HuH-7.5 (cell line): ENCODE measurements at regions not wholly inside any gene's neighbourhood (a gene's known extent, or its start where the extent isn't known, plus 50 kb on each side); places are given as distances from the start of the nearest gene placed in this dataset.
A peak's percentile ranks its signal among the peaks of the same experiment; 100 is the strongest.
"Not testable (repeated sequence)": the region's sequence is repeated elsewhere in the genome, so short reads cannot be mapped to it uniquely, and the experiment has no call there.

ENCODE experiments used
- DNase-seq: peaks from one replicate; pipeline ENCODE4 v3.0.0; 2011; ENCODE audit warnings: low spot score

DNA sequence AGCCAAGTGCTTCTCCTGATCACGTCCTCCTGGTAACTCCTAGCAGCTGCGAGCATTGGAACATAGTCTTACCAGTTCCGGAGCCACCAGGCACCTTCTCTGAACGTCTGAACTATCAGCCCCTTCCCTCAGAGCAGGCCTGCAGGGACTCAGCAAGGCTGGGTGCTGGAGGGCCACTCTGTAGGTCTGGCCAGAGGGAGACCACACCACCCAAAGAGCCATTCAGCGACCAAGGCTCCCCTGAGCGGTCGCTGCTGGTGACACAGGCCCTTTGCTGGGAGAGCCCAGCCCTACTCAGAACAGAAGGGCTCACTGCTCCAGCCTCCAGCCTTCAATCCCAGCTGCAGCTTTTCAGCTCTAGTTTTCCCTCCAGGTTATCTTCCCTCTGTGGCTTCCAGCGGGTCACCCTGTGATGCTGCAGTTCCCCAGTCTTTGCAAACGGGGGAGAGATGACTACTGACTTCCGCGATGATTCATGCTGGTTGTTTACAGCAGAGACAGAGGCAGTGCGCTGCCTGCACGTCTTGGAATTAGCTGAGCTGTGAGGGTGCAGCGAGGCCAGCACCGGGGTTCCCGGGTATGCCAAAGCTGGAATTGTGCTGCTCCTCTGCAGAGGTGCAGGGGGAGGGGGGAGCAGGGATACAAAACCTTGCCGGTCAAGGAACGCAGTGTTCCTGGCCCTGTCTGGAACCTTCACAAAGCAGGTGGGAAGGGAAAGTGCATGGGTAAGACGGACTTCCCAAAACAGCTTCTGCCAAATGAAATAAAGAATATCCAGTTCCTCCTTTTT lies 161.4 kb downstream of the LY86 start:
- DNase-seq = peak; percentile 35

DNA sequence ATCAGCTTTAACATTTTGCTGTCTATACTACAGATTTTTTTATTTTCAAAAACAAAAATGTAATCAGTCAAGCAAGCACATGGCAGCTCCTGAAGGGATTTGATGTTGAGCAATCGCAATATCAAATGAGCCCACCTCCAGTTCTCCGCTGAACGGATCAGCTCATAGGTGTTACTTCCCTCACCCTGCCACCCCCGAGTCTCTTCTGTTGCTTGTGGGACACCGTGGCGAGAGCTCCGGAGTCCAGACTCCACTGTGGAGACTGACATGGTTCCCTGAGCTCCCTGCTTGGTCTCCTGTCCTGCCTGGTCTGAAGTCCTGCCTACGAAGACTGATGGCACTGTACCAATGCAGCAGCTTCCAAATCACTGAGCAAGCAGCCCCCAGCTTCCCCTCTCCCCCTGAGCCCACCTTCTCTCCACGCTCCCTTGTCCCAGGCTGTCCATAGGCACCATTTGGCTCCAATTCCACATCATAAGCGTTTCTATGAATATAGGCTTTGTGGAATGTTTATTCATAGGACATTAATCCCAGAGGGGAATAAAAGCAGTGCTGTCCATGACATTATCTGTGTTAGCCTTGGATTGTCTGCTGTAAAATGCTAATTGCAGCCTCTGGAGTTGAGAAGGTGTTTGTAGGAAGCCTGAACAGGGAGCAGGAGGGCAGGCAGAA lies 162.2 kb downstream of the LY86 start:
- DNase-seq = no peak

DNA sequence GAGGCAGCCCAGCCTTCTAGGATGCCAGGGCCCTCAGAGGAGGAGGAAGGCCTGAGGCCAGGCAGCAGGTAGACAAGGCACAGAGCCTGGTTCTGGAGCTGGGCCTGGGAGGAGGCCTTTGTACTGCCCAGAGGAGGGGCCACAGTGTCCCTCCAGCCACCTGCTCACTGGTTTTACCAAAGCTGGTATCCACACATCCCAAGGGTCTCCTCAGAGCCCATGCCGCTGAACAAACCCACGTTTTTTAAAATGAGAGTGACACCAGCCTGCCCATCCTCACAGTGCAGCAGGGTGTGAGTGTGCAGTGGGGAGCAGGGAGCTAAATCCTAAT lies 162.7 kb downstream of the LY86 start:
- no peak for DNase-seq

- no peak for DNase-seq
Observed at GRCh38 chr6:6751619-6752023, 163.1 kb downstream of the LY86 start.

DNA sequence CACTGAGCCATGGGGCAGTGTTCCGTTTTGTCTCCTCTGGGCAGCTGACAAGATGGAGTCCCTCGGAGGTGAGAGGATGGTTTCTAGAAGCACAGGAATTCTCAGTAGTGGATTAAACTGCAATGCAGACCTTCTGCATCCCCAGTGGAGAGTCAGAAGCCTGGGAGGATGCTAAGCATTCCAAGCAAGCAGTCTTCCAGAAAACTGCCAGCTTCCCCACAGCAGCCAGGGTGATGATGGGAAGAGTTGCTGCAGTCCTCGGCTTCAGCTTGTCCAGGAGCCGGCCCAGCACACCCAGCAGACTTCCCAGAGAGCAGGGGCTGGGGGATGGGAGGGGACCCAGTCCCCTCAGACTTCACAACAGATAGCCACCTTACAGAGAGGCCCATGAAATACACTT lies 163.6 kb downstream of the LY86 start:
- no peak for DNase-seq

GRCh38 chr6:6753301-6753700 lies 164.8 kb downstream of the LY86 start:
- no peak for DNase-seq

DNA sequence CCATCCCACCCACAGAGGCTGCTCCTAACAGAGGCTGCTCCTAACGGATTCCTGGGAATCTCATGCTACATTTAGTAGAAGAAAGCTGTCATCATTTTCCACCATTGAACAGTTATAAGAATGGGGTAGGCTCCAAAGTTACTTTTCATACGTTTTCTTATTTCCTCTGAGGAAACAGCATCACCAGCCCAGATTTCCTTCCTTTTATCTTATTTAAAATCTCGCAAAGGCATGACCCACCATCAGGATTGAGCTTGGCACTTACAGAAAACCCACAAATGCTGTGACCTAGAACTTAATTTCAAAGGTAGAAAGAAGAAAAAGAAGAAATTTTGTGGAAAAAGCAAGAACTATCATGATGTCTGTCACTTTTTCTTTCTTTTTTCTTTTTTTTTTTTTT lies 168.0 kb downstream of the LY86 start:
- no peak for DNase-seq

DNA sequence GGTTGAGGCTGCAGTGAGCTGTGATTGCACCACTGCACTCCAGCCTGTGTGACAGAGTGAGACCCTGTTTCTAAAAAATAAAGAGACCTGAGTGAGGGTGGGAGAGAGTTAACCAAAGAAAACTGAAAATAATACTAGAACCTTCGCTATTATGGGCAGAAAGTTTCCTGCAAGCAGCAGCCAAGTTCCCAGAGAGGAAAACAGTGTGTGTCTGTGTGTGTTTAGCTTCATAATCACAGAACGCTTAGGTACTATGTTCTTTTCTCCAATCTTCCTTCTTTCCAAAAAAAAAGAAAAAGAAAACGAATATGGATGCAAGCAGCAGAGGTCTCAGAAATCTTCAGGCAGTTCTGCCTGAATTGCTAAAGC lies 170.0 kb downstream of the LY86 start:
- no peak for DNase-seq

DNA sequence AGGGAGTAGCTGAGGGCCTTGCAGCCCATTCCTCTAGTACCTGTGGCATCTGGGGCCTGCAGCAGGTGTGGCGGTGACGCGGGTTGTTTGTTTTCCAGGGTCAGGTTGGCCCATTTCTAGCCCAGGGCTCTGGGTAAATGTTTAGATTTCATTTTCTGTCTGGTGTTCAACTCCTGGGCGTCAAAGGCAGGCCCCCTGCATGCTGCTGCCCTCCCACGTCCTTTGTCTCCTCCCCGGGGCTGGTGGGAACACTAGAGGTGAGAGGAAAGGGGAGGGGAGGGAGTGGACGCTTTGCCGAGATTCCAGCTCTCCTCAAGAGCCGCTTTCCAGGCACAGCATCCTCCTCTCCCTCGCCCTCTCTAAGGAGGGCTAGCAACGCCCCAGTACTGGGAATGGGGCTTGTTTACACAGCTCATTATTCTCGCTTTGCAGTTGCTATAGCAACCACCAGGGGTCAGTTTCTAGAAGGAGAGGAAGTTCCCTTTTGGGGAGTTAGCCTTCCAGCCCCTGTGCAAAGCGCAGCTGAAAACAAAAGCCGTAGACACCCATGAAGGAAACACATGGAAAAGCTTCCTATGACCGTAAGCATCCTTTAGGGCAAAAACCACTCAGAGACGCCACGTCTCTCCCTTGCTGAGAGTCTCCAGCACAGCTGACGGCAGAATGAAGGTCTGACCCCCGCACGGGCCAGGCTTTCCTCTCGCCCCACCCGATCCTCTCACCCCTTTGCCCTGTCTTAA lies 170.6 kb downstream of the LY86 start:
- peak; percentile 50 for DNase-seq

GRCh38 chr6:6760002-6760401 lies 171.5 kb downstream of the LY86 start:
- no peak for DNase-seq

GRCh38 chr6:6762566-6762965 lies 174.0 kb downstream of the LY86 start:
- not testable (repeated sequence) for DNase-seq

DNA sequence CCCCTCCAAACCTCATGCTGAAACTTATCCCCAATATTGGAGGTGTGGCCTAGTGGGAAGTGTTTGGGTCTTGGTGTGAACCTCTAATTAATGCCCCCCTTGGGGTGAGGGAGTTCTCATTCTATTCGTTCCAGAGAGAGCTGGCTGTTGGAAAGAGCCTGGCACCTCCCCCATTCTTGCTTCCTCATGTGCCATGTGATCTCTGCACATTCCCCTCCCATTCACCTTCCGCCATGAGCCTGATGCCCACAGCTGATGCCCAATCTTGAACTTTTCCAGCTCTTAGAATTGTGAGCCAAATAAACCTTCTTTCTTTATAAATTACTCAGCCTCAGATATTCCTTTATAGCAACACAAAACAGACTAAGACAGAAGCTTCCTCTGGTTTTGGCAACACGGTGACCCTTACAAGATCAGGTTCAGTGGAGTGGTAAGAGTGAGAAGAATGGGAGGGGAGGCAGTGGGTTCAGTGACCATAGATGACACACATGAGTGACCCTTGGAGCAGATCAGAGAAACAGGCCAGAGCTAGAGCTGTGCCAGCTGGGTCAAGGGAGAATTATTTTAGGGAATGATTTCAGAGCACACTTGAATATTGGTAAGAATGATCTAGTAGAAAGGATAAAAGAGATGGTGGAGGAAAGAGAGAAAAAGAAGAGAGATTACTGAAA lies 176.4 kb downstream of the LY86 start:
- no peak for DNase-seq

GRCh38 chr6:6766230-6766905 lies 177.8 kb downstream of the LY86 start:
- DNase-seq = no peak

DNA sequence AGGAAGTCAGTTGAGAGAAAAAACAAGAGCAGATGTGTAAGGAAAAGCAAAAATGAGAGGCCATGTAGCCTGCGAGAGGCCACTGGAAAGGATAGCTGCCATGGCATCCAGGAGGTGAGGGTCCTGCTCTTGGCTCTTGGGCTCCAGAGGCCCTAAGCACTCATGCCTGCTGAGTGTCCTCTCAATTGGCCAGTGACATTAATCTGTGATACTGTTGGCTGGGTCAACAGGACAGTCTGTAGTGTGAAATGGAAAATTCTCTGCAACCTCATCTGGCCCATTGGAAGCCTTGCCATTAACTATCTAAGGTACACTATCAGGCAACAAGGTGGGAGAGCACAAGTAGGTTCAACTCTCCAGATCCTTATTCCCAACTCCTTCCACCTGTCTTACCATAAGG lies 180.9 kb downstream of the LY86 start:
- no peak for DNase-seq

GRCh38 chr6:6771224-6771945 lies 182.9 kb downstream of the LY86 start:
- no peak for DNase-seq

- no peak for DNase-seq
Observed at GRCh38 chr6:6771964-6772363, 183.4 kb downstream of the LY86 start.

- no peak for DNase-seq
Observed at GRCh38 chr6:6772751-6773150, 184.2 kb downstream of the LY86 start.

- DNase-seq = no peak
Observed at GRCh38 chr6:6775074-6775473, 186.6 kb downstream of the LY86 start.

GRCh38 chr6:6780231-6780630 lies 191.7 kb downstream of the LY86 start:
- no peak for DNase-seq

DNA sequence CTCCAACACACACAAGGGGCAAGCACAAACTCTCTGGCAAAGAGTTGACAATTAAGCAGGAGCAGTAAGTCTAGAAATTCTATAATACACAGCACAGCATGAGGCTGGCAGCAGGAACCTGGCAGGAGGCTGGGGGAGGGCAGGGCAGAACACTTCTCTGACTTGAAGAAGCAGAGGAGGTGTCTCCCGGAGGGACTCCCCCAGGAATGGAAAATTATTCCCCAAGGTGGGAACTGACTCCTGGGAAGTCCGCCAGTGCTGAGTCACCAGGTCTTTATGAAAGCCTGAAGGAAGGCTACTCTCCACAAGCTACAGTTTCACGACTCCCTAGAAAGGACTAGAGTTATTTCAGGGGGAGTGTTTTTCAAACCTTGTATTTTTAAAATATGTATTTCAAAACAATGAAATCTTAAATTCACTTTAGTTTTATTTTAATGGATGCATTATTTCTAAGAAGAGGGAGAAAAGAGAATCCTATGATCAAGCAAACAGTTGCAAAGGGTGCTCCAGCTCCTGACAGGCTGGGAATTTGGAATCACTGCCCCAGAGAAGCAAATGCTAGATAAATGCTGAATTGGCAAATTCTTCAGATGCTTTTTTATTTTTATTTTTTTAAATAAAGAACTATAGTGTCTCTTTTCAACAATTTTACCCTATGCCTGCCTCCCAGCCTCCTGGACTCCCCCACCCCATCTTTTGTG lies 192.8 kb downstream of the LY86 start:
- DNase-seq = no peak

DNA sequence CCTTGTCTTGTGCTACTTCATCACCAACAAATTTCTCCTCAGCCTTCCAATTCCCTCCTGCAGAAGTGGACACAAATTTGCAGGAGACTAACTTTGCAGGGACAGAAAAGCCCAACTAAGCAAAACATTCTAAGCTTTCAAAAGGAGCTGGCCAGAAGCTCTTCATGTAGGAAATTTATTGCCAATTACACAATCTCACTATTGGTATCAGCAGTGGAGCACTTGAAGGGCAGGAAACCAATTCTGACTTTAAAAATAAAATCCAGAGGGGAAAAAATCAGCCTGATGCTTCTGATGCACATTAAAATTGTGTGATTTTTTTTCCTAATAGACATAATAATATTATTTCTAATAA lies 193.3 kb downstream of the LY86 start:
- no peak for DNase-seq
